HCT116 (cell line): ENCODE measurements at regions not wholly inside any gene's neighbourhood (a gene's known extent, or its start where the extent isn't known, plus 50 kb on each side); places are given as distances from the start of the nearest gene placed in this dataset.

Experiments
- ATAC-seq: fragments of 200-7000 bp; cut with Tn5 transposase; 2 replicates; pipeline ENCODE4 v1.9.1; 2020; ENCODE audit warnings: mild to moderate bottlenecking, moderate library complexity
- BruUV-seq: library from RNA; stranded (reverse); fragments of 400-500 nt; replicated peaks from 2 replicates; lab custom pipeline; 2021; lab: Mats Ljungman, UMichigan
- CTCF ChIA-PET: fragments of 300-600 bp; sonication (Branson Sonifier 250); formaldehyde crosslinking; loops from one replicate; lab custom pipeline; 2021; ENCODE audit warnings: antibody characterized with exemption; lab: Charles Lee
- POLR2A ChIA-PET: fragments of 300-600, 350-600 bp; sonication (Branson Sonifier 250); formaldehyde crosslinking; loops from one replicate; lab custom pipeline; 2021; ENCODE audit warnings: antibody characterized with exemption; lab: Charles Lee
- RAD21 ChIA-PET, 2 experiments: fragments of 300-600 bp; sonication (Branson Sonifier 250); formaldehyde crosslinking; loops; one replicate each; lab custom pipeline; 2023; ENCODE audit warnings: low total read pairs in 2 of 2; ENCODE audit not compliant: uncharacterized antibody in 2 of 2, unreplicated experiment in 2 of 2, low non-redundant PET in 1 of 2; lab: Charles Lee
- DNase-seq: peaks from one replicate; pipeline ENCODE4 v3.0.0-alpha.2; 2010; ENCODE audit warnings: low read depth, low spot score
- H2AFZ ChIP-seq: fragments of 200-600 bp; shearing (Covaris generic), sonication (generic); 2 replicates; pipeline ENCODE4 v1.6.1; 2017; ENCODE audit warnings: low read depth, mixed run types, mixed read lengths, antibody characterized with exemption, low read length; ENCODE audit not compliant: poor library complexity, severe bottlenecking
- H3K27ac ChIP-seq: 2 replicates; pipeline ENCODE4 v1.5.1; 2012; ENCODE audit warnings: low read depth, low read length
- H3K27me3 ChIP-seq: fragments of 200-600 bp; sonication (generic); 2 replicates; pipeline ENCODE4 v1.6.1; 2016; ENCODE audit warnings: mixed run types, low read length, mixed read lengths; ENCODE audit not compliant: insufficient read depth
- H3K36me3 ChIP-seq, 2 experiments: fragments of 200-500 bp in 1 of 2; fragments of 200-600 bp in 1 of 2; sonication (Bioruptor generic) in 1 of 2; sonication (generic) in 1 of 2; 2 replicates each; pipeline versions ENCODE4 v1.5.1 to v1.6.1; 2014 to 2016; ENCODE audit warnings: low read length in 2 of 2, inconsistent platforms in 1 of 2, mixed read lengths in 1 of 2, mixed run types in 1 of 2; ENCODE audit not compliant: insufficient read depth in 2 of 2, control insufficient read depth in 1 of 2
- H3K4me1 ChIP-seq, 2 experiments: fragments of 200-600 bp in 1 of 2; sonication (generic) in 1 of 2; 2 replicates each; pipeline versions ENCODE4 v1.5.1 to v1.6.1; 2012 to 2017; ENCODE audit warnings: low read length in 2 of 2, inconsistent platforms in 1 of 2, mild to moderate bottlenecking in 1 of 2, mixed read lengths in 1 of 2, mixed run types in 1 of 2, moderate library complexity in 1 of 2; ENCODE audit not compliant: insufficient read depth in 2 of 2, control insufficient read depth in 1 of 2
- H3K4me2 ChIP-seq: fragments of 200-600 bp; sonication (generic); 2 replicates; pipeline ENCODE4 v1.6.1; 2017; ENCODE audit warnings: mixed run types, low read length, mixed read lengths
- H3K4me3 ChIP-seq, 2 experiments: fragments of 200-600 bp in 1 of 2; sonication (generic) in 1 of 2; replicated peaks in 1 of 2; 2 replicates each; pipeline ENCODE4 v1.5.1; 2011 to 2016; ENCODE audit warnings: low read length in 2 of 2, control low read depth in 1 of 2, low read depth in 1 of 2, mild to moderate bottlenecking in 1 of 2, mixed read lengths in 1 of 2, mixed run types in 1 of 2
- H3K79me2 ChIP-seq: fragments of 200-600 bp; sonication (generic); 2 replicates; pipeline ENCODE4 v1.6.1; 2017; ENCODE audit warnings: mild to moderate bottlenecking, mixed run types, low read length, moderate library complexity, mixed read lengths; ENCODE audit not compliant: insufficient read depth
- H3K9ac ChIP-seq: fragments of 200-600 bp; sonication (generic); 2 replicates; pipeline ENCODE4 v1.6.1; 2016; ENCODE audit warnings: low read length, mixed read lengths
- H3K9me2 ChIP-seq: fragments of 200-600 bp; sonication (generic), shearing (Covaris generic); 2 replicates; pipeline ENCODE4 v1.6.1; 2017; ENCODE audit warnings: mixed run types, mild to moderate bottlenecking, moderate library complexity; ENCODE audit not compliant: insufficient read depth
- H3K9me3 ChIP-seq, 2 experiments: fragments of 200-500 bp in 1 of 2; fragments of 200-600 bp in 1 of 2; sonication (Bioruptor generic) in 1 of 2; sonication (generic) in 1 of 2; 2 replicates each; pipeline ENCODE4 v1.6.1; 2014 to 2017; ENCODE audit warnings: low read length in 2 of 2, mixed read lengths in 2 of 2, inconsistent platforms in 1 of 2, low read depth in 1 of 2, mild to moderate bottlenecking in 1 of 2, mixed run types in 1 of 2, moderate library complexity in 1 of 2; ENCODE audit not compliant: control insufficient read depth in 1 of 2, insufficient read depth in 1 of 2
- H4K20me1 ChIP-seq: fragments of 200-600 bp; sonication (generic), shearing (Covaris generic); 2 replicates; pipeline ENCODE4 v1.6.1; 2017; ENCODE audit warnings: mixed run types, mild to moderate bottlenecking, moderate library complexity; ENCODE audit not compliant: insufficient read depth
- EGR1 ChIP-seq: IDR thresholded peaks from 2 replicates; pipeline ENCODE4 v1.6.1; 2012; ENCODE audit warnings: low read depth
- EZH2 ChIP-seq: fragments of 200-600 bp; sonication (generic); IDR thresholded peaks from 2 replicates; pipeline ENCODE4 v1.6.1; 2017; ENCODE audit warnings: antibody characterized with exemption, mixed run types
- EZH2phosphoT487 ChIP-seq: fragments of 200-600 bp; IDR thresholded peaks from 2 replicates; pipeline ENCODE4 v1.6.1; 2018; ENCODE audit warnings: antibody characterized with exemption, borderline replicate concordance
- JUND ChIP-seq: IDR thresholded peaks from 2 replicates; pipeline ENCODE4 v1.6.1; 2012
- POLR2A ChIP-seq: IDR thresholded peaks from 2 replicates; pipeline ENCODE4 v1.7.0; 2011; ENCODE audit warnings: borderline replicate concordance; ENCODE audit not compliant: insufficient read depth, insufficient read length; ENCODE audit errors: extremely low read depth
- RAD21 ChIP-seq: IDR thresholded peaks from 2 replicates; pipeline ENCODE4 v1.6.1; 2012; ENCODE audit warnings: low read depth, mild to moderate bottlenecking
- REST ChIP-seq: IDR thresholded peaks from 2 replicates; pipeline ENCODE4 v1.6.1; 2012; ENCODE audit warnings: low read depth
- SIN3A ChIP-seq: IDR thresholded peaks from 2 replicates; pipeline ENCODE4 v1.6.1; 2012; ENCODE audit warnings: low read depth
- SRF ChIP-seq: IDR thresholded peaks from 2 replicates; pipeline ENCODE4 v1.6.1; 2012; ENCODE audit warnings: low read depth
- ZBTB33 ChIP-seq: IDR thresholded peaks from 2 replicates; pipeline ENCODE4 v1.6.1; 2011; ENCODE audit warnings: mild to moderate bottlenecking, low read length, moderate library complexity; ENCODE audit not compliant: insufficient replicate concordance; ENCODE audit errors: extremely low read depth
- ZNF274 ChIP-seq: fragments of 200-500 bp; sonication (Bioruptor generic); IDR thresholded peaks from 2 replicates; pipeline ENCODE4 v1.6.1; 2014; ENCODE audit warnings: mild to moderate bottlenecking, low read depth, low read length, inconsistent platforms
- intact Hi-C: fragments of 100-400 bp; cut with micrococcal nuclease; formaldehyde crosslinking; loops from 2 replicates; pipeline ENCODE4 v1.10.0; 2022

- no peaks in the 10 kb centered on the region for H3K9me2 ChIP-seq
- H3K4me3 ChIP-seq: no peak overlapping the region
- H4K20me1 ChIP-seq: no peaks in the 10 kb centered on the region
- H2AFZ ChIP-seq: no peak overlapping the region
- BruUV-seq: no TSS peak
- no peak overlapping the region for H3K9ac ChIP-seq
- ATAC-seq: no peak
- no peaks in the 10 kb centered on the region for H3K27me3 ChIP-seq
- TF ChIP-seq RAD21: no peak
- TF ChIP-seq EGR1: no peak
- no peak for TF ChIP-seq EZH2
- no peak for TF ChIP-seq ZBTB33
- no peak for TF ChIP-seq REST
- TF ChIP-seq EZH2phosphoT487: no peak
- no peak for TF ChIP-seq SIN3A
- TF ChIP-seq ZNF274: no peak
- TF ChIP-seq SRF: no peak
- TF ChIP-seq JUND: no peak
- no peak for TF ChIP-seq POLR2A
- TF ChIP-seq, all 23 proteins: peak for 0
- H3K4me1 ChIP-seq: peaks cover 33 to 55% of the 10 kb centered on the region in 2 experiments
- no peak overlapping the region for H3K27ac ChIP-seq
- H3K36me3 ChIP-seq: no peaks in the 10 kb centered on the region
- no peak for DNase-seq
- RAD21 ChIA-PET: no interaction called here
- no peak overlapping the region for H3K4me2 ChIP-seq
- POLR2A ChIA-PET: no interaction called here
- H3K9me3 ChIP-seq: no peaks in the 10 kb centered on the region
- CTCF ChIA-PET: no interaction called here
- H3K79me2 ChIP-seq: no peaks in the 10 kb centered on the region
- intact Hi-C loops: no loop called here
These were observed 138.9 kb upstream of the MAX start for GRCh38 chr14:65241125-65241752.
